Activated naive CD8-positive, alpha-beta T cell treated with anti-CD3 and anti-CD28 coated beads for 36 hours (primary cell): ENCODE measurements at regions not wholly inside any gene's neighbourhood (a gene's known extent, or its start where the extent isn't known, plus 50 kb on each side); places are given as distances from the start of the nearest gene placed in this dataset.

Source experiments
- DNase-seq: peaks from one replicate; pipeline ENCODE4 v3.0.0; 2021
- H3K27ac Mint-ChIP-seq: one replicate; pipeline ENCODE4 v1.8.0; 2022; ENCODE audit warnings: mild to moderate bottlenecking, moderate library complexity, mixed read lengths
- H3K27me3 Mint-ChIP-seq: one replicate; pipeline ENCODE4 v1.8.0; 2022; ENCODE audit warnings: mild to moderate bottlenecking, mixed read lengths
- H3K36me3 Mint-ChIP-seq: one replicate; pipeline ENCODE4 v1.8.0; 2021; ENCODE audit warnings: mild to moderate bottlenecking, mixed read lengths
- H3K4me1 Mint-ChIP-seq: one replicate; pipeline ENCODE4 v1.8.0; 2021; ENCODE audit warnings: mixed read lengths
- H3K4me3 Mint-ChIP-seq: one replicate; pipeline ENCODE4 v1.8.0; 2022; ENCODE audit warnings: mild to moderate bottlenecking, moderate library complexity, mixed read lengths
- H3K9me3 Mint-ChIP-seq: one replicate; pipeline ENCODE4 v1.8.0; 2022; ENCODE audit warnings: mixed read lengths

DNA sequence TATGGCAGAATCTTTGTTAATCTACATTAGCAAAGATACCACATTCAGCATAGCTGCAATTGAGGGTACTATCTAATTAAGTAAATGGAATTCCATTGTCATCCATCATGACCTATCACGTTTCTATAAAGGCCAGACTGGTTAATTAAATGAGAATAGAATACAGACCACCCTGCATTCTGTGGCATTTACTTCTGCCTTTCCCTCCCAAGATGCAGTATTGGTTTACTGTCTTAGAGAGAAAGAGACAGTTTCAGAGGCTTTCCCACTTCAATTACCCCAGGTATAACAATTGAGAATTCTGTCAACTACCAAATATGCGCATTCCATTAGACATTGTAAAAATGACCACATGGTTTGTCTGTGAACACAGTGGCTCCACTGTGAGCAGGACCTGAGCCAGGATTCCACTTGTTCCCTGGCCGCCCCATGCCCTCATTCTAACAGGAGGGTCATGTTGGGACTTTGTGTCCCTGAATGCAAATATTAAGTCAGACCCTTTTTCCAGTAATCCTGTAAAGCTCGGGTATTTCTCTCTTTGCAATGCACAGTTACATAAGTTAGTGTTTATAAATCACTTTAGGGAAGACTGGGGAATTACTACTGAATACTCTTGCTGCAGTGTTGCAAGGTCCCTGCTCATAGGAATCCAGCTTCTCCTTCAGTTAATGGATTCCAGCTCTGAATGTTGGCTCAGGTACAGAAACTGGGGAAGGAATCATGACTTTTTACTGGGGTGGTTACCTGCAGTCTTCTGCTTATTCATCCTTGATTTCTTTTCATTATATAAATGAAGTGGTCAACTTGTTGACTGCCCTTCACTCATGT lies 261.0 kb downstream of the PDGFC start:
- no peaks in the 10 kb centered on the region for H3K36me3 Mint-ChIP-seq
- H3K27ac Mint-ChIP-seq, result no peak overlapping the region
- H3K4me3 Mint-ChIP-seq, result no peak overlapping the region
- no peaks in the 10 kb centered on the region for H3K9me3 Mint-ChIP-seq
- DNase-seq, result no peak
- no peaks in the 10 kb centered on the region for H3K27me3 Mint-ChIP-seq
- no peaks in the 10 kb centered on the region for H3K4me1 Mint-ChIP-seq

GRCh38 chr4:156705311-156705710 lies 266.3 kb downstream of the PDGFC start:
- no peaks in the 10 kb centered on the region for H3K9me3 Mint-ChIP-seq
- no peak overlapping the region for H3K4me3 Mint-ChIP-seq
- no peak overlapping the region for H3K27ac Mint-ChIP-seq
- no peak for DNase-seq
- H3K36me3 Mint-ChIP-seq, result no peaks in the 10 kb centered on the region
- H3K4me1 Mint-ChIP-seq, result no peaks in the 10 kb centered on the region
- H3K27me3 Mint-ChIP-seq, result no peaks in the 10 kb centered on the region

- Mint-ChIP-seq H3K4me3 (no peak overlapping the region), H3K36me3 (no peaks in the 10 kb centered on the region), H3K4me1 (no peaks in the 10 kb centered on the region), H3K27ac (no peak overlapping the region), H3K27me3 (no peaks in the 10 kb centered on the region), H3K9me3 (no peaks in the 10 kb centered on the region)
- DNase-seq, result no peak
Observed at GRCh38 chr4:156695163-156695562, 276.4 kb downstream of the PDGFC start.

- no peaks in the 10 kb centered on the region for H3K36me3 Mint-ChIP-seq
Observed at GRCh38 chr4:156694413-156694812, 277.2 kb downstream of the PDGFC start.

GRCh38 chr4:156693557-156693956 lies 278.0 kb downstream of the PDGFC start:
- Mint-ChIP-seq H3K27me3 (no peaks in the 10 kb centered on the region), H3K27ac (no peak overlapping the region), H3K4me1 (no peaks in the 10 kb centered on the region), H3K4me3 (no peak overlapping the region), H3K36me3 (no peaks in the 10 kb centered on the region), H3K9me3 (no peaks in the 10 kb centered on the region)
- DNase-seq, result no peak

More at GRCh38 chr4:156694413-156694812, 277.2 kb downstream of the PDGFC start:
- DNase-seq, result no peak
- Mint-ChIP-seq H3K27me3 (no peaks in the 10 kb centered on the region), H3K4me3 (no peak overlapping the region), H3K4me1 (no peaks in the 10 kb centered on the region), H3K27ac (no peak overlapping the region), H3K9me3 (no peaks in the 10 kb centered on the region)

GRCh38 chr4:156692016-156692415 lies 279.6 kb downstream of the PDGFC start:
- Mint-ChIP-seq H3K4me3 (no peak overlapping the region), H3K27me3 (no peaks in the 10 kb centered on the region), H3K4me1 (no peaks in the 10 kb centered on the region), H3K36me3 (no peaks in the 10 kb centered on the region), H3K9me3 (no peaks in the 10 kb centered on the region), H3K27ac (no peak overlapping the region)
- no peak for DNase-seq

- Mint-ChIP-seq H3K4me1 (no peaks in the 10 kb centered on the region), H3K27me3 (no peaks in the 10 kb centered on the region), H3K27ac (no peak overlapping the region), H3K36me3 (no peaks in the 10 kb centered on the region), H3K4me3 (no peak overlapping the region), H3K9me3 (no peaks in the 10 kb centered on the region)
- no peak for DNase-seq
Observed at GRCh38 chr4:156690572-156690971, 281.0 kb downstream of the PDGFC start.

- no peak for DNase-seq
- H3K4me3 Mint-ChIP-seq, result no peak overlapping the region
- H3K4me1 Mint-ChIP-seq, result no peaks in the 10 kb centered on the region
- no peaks in the 10 kb centered on the region for H3K36me3 Mint-ChIP-seq
- H3K27ac Mint-ChIP-seq, result no peak overlapping the region
- no peaks in the 10 kb centered on the region for H3K9me3 Mint-ChIP-seq
- no peaks in the 10 kb centered on the region for H3K27me3 Mint-ChIP-seq
Observed at GRCh38 chr4:156686120-156686519, 285.5 kb downstream of the PDGFC start.

- DNase-seq, result no peak
- Mint-ChIP-seq H3K9me3 (no peaks in the 10 kb centered on the region), H3K36me3 (no peaks in the 10 kb centered on the region), H3K4me3 (no peak overlapping the region), H3K27ac (no peak overlapping the region), H3K4me1 (no peaks in the 10 kb centered on the region), H3K27me3 (no peaks in the 10 kb centered on the region)
Observed at GRCh38 chr4:156685308-156685707, 286.3 kb downstream of the PDGFC start.

- Mint-ChIP-seq H3K4me1 (no peaks in the 10 kb centered on the region), H3K27ac (no peak overlapping the region), H3K27me3 (no peaks in the 10 kb centered on the region), H3K9me3 (no peaks in the 10 kb centered on the region), H3K36me3 (no peaks in the 10 kb centered on the region), H3K4me3 (no peak overlapping the region)
- no peak for DNase-seq
Observed at GRCh38 chr4:156677656-156678055, 293.9 kb downstream of the PDGFC start.

DNA sequence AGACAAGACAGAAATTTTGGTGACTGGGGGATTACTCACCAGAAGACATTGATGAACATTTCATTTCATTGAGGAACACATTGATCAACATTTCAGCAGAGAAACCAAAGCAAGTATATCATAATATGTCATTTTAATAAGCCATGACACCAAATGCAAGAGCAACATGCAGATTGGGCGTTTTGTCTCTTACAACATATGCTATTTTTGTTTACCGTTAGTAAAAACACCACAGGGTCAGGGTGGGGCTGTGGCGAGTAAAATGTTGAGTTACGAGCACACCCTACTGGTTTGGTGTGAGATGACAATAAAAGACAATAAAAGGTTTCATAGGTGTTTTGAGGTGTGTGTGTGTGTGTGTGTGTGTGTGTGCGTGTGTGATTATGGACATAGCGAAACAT lies 294.5 kb downstream of the PDGFC start:
- Mint-ChIP-seq H3K36me3 (no peaks in the 10 kb centered on the region), H3K27me3 (no peaks in the 10 kb centered on the region), H3K9me3 (no peaks in the 10 kb centered on the region), H3K4me3 (no peak overlapping the region), H3K27ac (no peak overlapping the region), H3K4me1 (no peaks in the 10 kb centered on the region)
- DNase-seq, result no peak

DNA sequence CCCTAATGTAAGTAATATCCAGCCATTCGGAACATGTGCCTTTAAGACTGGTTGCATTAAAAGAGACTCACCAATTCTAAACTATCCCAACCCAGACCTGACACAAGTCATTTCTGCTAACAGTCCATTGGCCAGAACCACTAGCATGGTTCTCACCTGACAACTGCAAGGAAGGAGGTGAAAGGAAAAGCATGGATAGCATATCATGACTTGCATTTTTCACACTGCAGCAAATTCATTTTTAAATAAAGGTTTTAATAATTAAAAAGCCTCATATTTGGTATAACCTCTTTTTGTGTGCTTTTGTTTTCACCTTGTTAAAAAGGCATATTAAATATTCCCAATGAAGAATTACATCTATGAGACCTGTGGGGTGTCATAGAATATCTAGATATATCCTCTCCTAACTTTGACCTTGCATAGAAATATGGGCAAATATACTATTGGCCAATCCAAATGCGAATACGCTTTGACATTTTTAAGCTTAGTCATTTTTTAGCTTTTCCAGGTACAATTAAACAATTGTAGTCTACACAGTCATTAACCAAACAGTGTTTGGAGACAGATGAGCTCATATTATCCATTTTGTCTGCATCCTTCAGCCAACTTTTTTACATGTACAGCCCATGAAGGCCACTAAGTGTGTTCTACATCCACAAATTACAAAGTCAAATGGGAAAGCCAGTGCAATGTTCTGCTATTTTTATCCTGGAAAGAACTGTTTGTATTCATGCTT lies 295.3 kb downstream of the PDGFC start:
- H3K27me3 Mint-ChIP-seq, result no peaks in the 10 kb centered on the region
- no peak overlapping the region for H3K4me3 Mint-ChIP-seq
- H3K9me3 Mint-ChIP-seq, result no peaks in the 10 kb centered on the region
- H3K36me3 Mint-ChIP-seq, result no peaks in the 10 kb centered on the region
- no peak for DNase-seq
- no peak overlapping the region for H3K27ac Mint-ChIP-seq
- H3K4me1 Mint-ChIP-seq, result no peaks in the 10 kb centered on the region

- no peak overlapping the region for H3K27ac Mint-ChIP-seq
- H3K4me1 Mint-ChIP-seq, result no peaks in the 10 kb centered on the region
- no peaks in the 10 kb centered on the region for H3K27me3 Mint-ChIP-seq
- no peaks in the 10 kb centered on the region for H3K36me3 Mint-ChIP-seq
- no peaks in the 10 kb centered on the region for H3K9me3 Mint-ChIP-seq
- no peak for DNase-seq
- no peak overlapping the region for H3K4me3 Mint-ChIP-seq
Observed at GRCh38 chr4:156673483-156673882, 298.1 kb downstream of the PDGFC start.

GRCh38 chr4:156672492-156673305 lies 298.9 kb downstream of the PDGFC start:
- H3K9me3 Mint-ChIP-seq, result no peaks in the 10 kb centered on the region
- H3K36me3 Mint-ChIP-seq, result no peaks in the 10 kb centered on the region
- no peak overlapping the region for H3K27ac Mint-ChIP-seq
- DNase-seq, result no peak
- no peak overlapping the region for H3K4me3 Mint-ChIP-seq
- no peaks in the 10 kb centered on the region for H3K27me3 Mint-ChIP-seq
- no peaks in the 10 kb centered on the region for H3K4me1 Mint-ChIP-seq

GRCh38 chr4:156665780-156666366 lies 305.7 kb downstream of the PDGFC start:
- H3K4me1 Mint-ChIP-seq, result no peaks in the 10 kb centered on the region
- no peaks in the 10 kb centered on the region for H3K36me3 Mint-ChIP-seq
- H3K27me3 Mint-ChIP-seq, result no peaks in the 10 kb centered on the region
- DNase-seq, result no peak
- no peak overlapping the region for H3K27ac Mint-ChIP-seq
- no peak overlapping the region for H3K4me3 Mint-ChIP-seq
- no peaks in the 10 kb centered on the region for H3K9me3 Mint-ChIP-seq
